GM23338 (cell line): ENCODE measurements at regions not wholly inside any gene's neighbourhood (a gene's known extent, or its start where the extent isn't known, plus 50 kb on each side); places are given as distances from the start of the nearest gene placed in this dataset.

Experiments
- ATAC-seq: fragments of 200-7000 bp; cut with Tn5 transposase; 3 replicates; pipeline ENCODE4 v1.9.1; 2020
- DNase-seq: peaks from one replicate; pipeline ENCODE4 v3.0.0-alpha.2; 2015; ENCODE audit warnings: low spot score
- H2AFZ ChIP-seq: fragments of 200-600 bp; sonication (generic); 2 replicates; pipeline ENCODE4 v1.8.0; 2016; ENCODE audit warnings: antibody characterized with exemption, mild to moderate bottlenecking, moderate library complexity
- H3F3A ChIP-seq: fragments of 200-600 bp; sonication (generic); replicated peaks from 2 replicates; pipeline ENCODE4 v1.8.0; 2017; ENCODE audit warnings: antibody characterized with exemption, mixed run types, low read depth
- H3K27ac ChIP-seq: fragments of 200-600 bp; sonication (generic); 2 replicates; pipeline ENCODE4 v1.6.1; 2016; ENCODE audit warnings: low read depth
- H3K27me3 ChIP-seq: fragments of 200-600 bp; sonication (generic); 2 replicates; pipeline ENCODE4 v1.8.0; 2016; ENCODE audit warnings: mild to moderate bottlenecking, mixed run types, moderate library complexity; ENCODE audit not compliant: insufficient read depth
- H3K36me3 ChIP-seq: fragments of 200-600 bp; sonication (generic); 2 replicates; pipeline ENCODE4 v1.8.0; 2016; ENCODE audit warnings: mild to moderate bottlenecking; ENCODE audit not compliant: insufficient read depth
- H3K4me1 ChIP-seq: fragments of 200-600 bp; sonication (generic); 2 replicates; pipeline ENCODE4 v1.8.0; 2016; ENCODE audit warnings: mild to moderate bottlenecking, moderate library complexity; ENCODE audit not compliant: insufficient read depth
- H3K4me2 ChIP-seq: fragments of 200-600 bp; sonication (generic); 2 replicates; pipeline ENCODE4 v1.7.1; 2017; ENCODE audit warnings: mixed run types
- H3K4me3 ChIP-seq: fragments of 200-600 bp; sonication (generic); 2 replicates; pipeline ENCODE4 v1.6.1; 2016; ENCODE audit warnings: mixed run types
- H3K79me2 ChIP-seq: fragments of 200-600 bp; sonication (generic); replicated peaks from 2 replicates; pipeline ENCODE4 v1.8.0; 2017; ENCODE audit warnings: mild to moderate bottlenecking; ENCODE audit not compliant: insufficient read depth
- H3K9me2 ChIP-seq: fragments of 200-600 bp; sonication (generic); 2 replicates; pipeline ENCODE4 v1.8.0; 2017; ENCODE audit not compliant: insufficient read depth
- H4K20me1 ChIP-seq: fragments of 200-600 bp; sonication (generic); replicated peaks from 2 replicates; pipeline ENCODE4 v1.8.0; 2017; ENCODE audit warnings: mild to moderate bottlenecking; ENCODE audit not compliant: insufficient read depth
- H3K27ac Mint-ChIP-seq: 2 replicates; pipeline ENCODE4 v1.8.0; 2020; ENCODE audit warnings: inconsistent platforms, mild to moderate bottlenecking, moderate library complexity, mixed read lengths
- H3K27me3 Mint-ChIP-seq: 3 replicates; pipeline ENCODE4 v1.8.0; 2022; ENCODE audit warnings: low read depth, mild to moderate bottlenecking, moderate library complexity, mixed read lengths, inconsistent platforms; ENCODE audit not compliant: insufficient read depth, poor library complexity
- H3K36me3 Mint-ChIP-seq: 3 replicates; pipeline ENCODE4 v1.8.0; 2021; ENCODE audit warnings: low read depth, mild to moderate bottlenecking, inconsistent platforms, moderate library complexity, mixed read lengths
- H3K4me1 Mint-ChIP-seq: 3 replicates; pipeline ENCODE4 v1.8.0; 2020; ENCODE audit warnings: mild to moderate bottlenecking, inconsistent platforms, mixed read lengths
- H3K4me3 Mint-ChIP-seq: 3 replicates; pipeline ENCODE4 v1.8.0; 2021; ENCODE audit warnings: moderate library complexity, mild to moderate bottlenecking, inconsistent platforms, mixed read lengths
- H3K9me3 Mint-ChIP-seq: 3 replicates; pipeline ENCODE4 v1.8.0; 2020; ENCODE audit warnings: moderate library complexity, mild to moderate bottlenecking, inconsistent platforms, mixed read lengths
- CREB1 ChIP-seq: fragments of 250-450 bp; sonication (Bioruptor Pico); IDR thresholded peaks from 2 replicates; pipeline ENCODE4 v1.5.0; 2020; ENCODE audit warnings: low read depth, mild to moderate bottlenecking, moderate library complexity
- CTCF ChIP-seq, 2 experiments: fragments of 200-600 bp in 1 of 2; sonication (generic) in 1 of 2; conservative IDR thresholded peaks; 2 replicates each; pipeline versions ENCODE4 v1.5.1 to v1.6.1; 2016 to 2017; ENCODE audit warnings: antibody characterized with exemption in 2 of 2, low read depth in 2 of 2, mild to moderate bottlenecking in 2 of 2, moderate library complexity in 1 of 2
- EZH2 ChIP-seq: fragments of 200-600 bp; sonication (generic); IDR thresholded peaks from one replicate; pipeline ENCODE4 v1.8.0; 2017; ENCODE audit warnings: antibody characterized with exemption, mild to moderate bottlenecking, low read depth; ENCODE audit not compliant: unreplicated experiment
- EZH2phosphoT487 ChIP-seq: fragments of 200-600 bp; sonication (generic); IDR thresholded peaks from one replicate; pipeline ENCODE4 v1.8.1; 2018; ENCODE audit warnings: antibody characterized with exemption; ENCODE audit not compliant: unreplicated experiment
- JUNB ChIP-seq: IDR thresholded peaks from one replicate; pipeline ENCODE4 v1.6.1; 2016; ENCODE audit warnings: antibody characterized with exemption; ENCODE audit not compliant: unreplicated experiment
- NANOG ChIP-seq: IDR thresholded peaks from 2 replicates; pipeline ENCODE4 v1.6.1; 2016; ENCODE audit warnings: antibody characterized with exemption, borderline replicate concordance
- POLR2AphosphoS5 ChIP-seq: IDR thresholded peaks from 2 replicates; pipeline ENCODE4 v1.6.1; 2016; ENCODE audit warnings: antibody characterized with exemption, low read depth
- STAT1 ChIP-seq: IDR thresholded peaks from one replicate; pipeline ENCODE4 v1.6.1; 2016; ENCODE audit warnings: antibody characterized with exemption; ENCODE audit not compliant: unreplicated experiment
- ZNF114 ChIP-seq: fragments of 250-450 bp; sonication (Bioruptor Pico); IDR thresholded peaks from 2 replicates; pipeline ENCODE4 v1.5.0; 2020; ENCODE audit warnings: mild to moderate bottlenecking, moderate library complexity
- ZNF331 ChIP-seq: fragments of 250-450 bp; sonication (Bioruptor Pico); IDR thresholded peaks from 2 replicates; pipeline ENCODE4 v1.5.0; 2020; ENCODE audit warnings: low read depth, mild to moderate bottlenecking, moderate library complexity
- TF ChIP-seq, protein P1 (sequence below): fragments of 250-450 bp; sonication (Bioruptor Pico); IDR thresholded peaks from 2 replicates; pipeline ENCODE4 v1.5.0; 2020; ENCODE audit warnings: mild to moderate bottlenecking, moderate library complexity
- TF ChIP-seq, protein P2 (sequence below): IDR thresholded peaks from one replicate; pipeline ENCODE4 v1.6.1; 2018; ENCODE audit warnings: antibody characterized with exemption; ENCODE audit not compliant: unreplicated experiment
- TF ChIP-seq, protein P3 (sequence below): IDR thresholded peaks from 2 replicates; pipeline ENCODE4 v1.6.1; 2016; ENCODE audit warnings: antibody characterized with exemption

GRCh38 chr2:66125951-66126350 lies 309.0 kb upstream of the MEIS1 start:
- Mint-ChIP-seq H3K36me3 (no peaks in the 10 kb centered on the region), H3K4me1 (peaks cover 17% of the 10 kb centered on the region), H3K27me3 (peaks cover 4% of the 10 kb centered on the region), H3K4me3 (no peak overlapping the region), H3K27ac (no peak overlapping the region), H3K9me3 (peaks cover under 1% of the 10 kb centered on the region; the same call in 1 of the 3 replicates)
- H3K9me2 ChIP-seq = peaks cover 19% of the 10 kb centered on the region; the same call in 1 of the 2 replicates
- peaks cover 18% of the 10 kb centered on the region for H3K4me1 ChIP-seq
- no peak overlapping the region; the same call in 1 of the 2 replicates for H2AFZ ChIP-seq
- H3K27me3 ChIP-seq = no peaks in the 10 kb centered on the region
- peak overlapping the region; percentile 38 for H3K4me2 ChIP-seq
- H3K27ac ChIP-seq = no peak overlapping the region
- no peaks in the 10 kb centered on the region for H3K36me3 ChIP-seq
- TF ChIP-seq, protein P1, sequence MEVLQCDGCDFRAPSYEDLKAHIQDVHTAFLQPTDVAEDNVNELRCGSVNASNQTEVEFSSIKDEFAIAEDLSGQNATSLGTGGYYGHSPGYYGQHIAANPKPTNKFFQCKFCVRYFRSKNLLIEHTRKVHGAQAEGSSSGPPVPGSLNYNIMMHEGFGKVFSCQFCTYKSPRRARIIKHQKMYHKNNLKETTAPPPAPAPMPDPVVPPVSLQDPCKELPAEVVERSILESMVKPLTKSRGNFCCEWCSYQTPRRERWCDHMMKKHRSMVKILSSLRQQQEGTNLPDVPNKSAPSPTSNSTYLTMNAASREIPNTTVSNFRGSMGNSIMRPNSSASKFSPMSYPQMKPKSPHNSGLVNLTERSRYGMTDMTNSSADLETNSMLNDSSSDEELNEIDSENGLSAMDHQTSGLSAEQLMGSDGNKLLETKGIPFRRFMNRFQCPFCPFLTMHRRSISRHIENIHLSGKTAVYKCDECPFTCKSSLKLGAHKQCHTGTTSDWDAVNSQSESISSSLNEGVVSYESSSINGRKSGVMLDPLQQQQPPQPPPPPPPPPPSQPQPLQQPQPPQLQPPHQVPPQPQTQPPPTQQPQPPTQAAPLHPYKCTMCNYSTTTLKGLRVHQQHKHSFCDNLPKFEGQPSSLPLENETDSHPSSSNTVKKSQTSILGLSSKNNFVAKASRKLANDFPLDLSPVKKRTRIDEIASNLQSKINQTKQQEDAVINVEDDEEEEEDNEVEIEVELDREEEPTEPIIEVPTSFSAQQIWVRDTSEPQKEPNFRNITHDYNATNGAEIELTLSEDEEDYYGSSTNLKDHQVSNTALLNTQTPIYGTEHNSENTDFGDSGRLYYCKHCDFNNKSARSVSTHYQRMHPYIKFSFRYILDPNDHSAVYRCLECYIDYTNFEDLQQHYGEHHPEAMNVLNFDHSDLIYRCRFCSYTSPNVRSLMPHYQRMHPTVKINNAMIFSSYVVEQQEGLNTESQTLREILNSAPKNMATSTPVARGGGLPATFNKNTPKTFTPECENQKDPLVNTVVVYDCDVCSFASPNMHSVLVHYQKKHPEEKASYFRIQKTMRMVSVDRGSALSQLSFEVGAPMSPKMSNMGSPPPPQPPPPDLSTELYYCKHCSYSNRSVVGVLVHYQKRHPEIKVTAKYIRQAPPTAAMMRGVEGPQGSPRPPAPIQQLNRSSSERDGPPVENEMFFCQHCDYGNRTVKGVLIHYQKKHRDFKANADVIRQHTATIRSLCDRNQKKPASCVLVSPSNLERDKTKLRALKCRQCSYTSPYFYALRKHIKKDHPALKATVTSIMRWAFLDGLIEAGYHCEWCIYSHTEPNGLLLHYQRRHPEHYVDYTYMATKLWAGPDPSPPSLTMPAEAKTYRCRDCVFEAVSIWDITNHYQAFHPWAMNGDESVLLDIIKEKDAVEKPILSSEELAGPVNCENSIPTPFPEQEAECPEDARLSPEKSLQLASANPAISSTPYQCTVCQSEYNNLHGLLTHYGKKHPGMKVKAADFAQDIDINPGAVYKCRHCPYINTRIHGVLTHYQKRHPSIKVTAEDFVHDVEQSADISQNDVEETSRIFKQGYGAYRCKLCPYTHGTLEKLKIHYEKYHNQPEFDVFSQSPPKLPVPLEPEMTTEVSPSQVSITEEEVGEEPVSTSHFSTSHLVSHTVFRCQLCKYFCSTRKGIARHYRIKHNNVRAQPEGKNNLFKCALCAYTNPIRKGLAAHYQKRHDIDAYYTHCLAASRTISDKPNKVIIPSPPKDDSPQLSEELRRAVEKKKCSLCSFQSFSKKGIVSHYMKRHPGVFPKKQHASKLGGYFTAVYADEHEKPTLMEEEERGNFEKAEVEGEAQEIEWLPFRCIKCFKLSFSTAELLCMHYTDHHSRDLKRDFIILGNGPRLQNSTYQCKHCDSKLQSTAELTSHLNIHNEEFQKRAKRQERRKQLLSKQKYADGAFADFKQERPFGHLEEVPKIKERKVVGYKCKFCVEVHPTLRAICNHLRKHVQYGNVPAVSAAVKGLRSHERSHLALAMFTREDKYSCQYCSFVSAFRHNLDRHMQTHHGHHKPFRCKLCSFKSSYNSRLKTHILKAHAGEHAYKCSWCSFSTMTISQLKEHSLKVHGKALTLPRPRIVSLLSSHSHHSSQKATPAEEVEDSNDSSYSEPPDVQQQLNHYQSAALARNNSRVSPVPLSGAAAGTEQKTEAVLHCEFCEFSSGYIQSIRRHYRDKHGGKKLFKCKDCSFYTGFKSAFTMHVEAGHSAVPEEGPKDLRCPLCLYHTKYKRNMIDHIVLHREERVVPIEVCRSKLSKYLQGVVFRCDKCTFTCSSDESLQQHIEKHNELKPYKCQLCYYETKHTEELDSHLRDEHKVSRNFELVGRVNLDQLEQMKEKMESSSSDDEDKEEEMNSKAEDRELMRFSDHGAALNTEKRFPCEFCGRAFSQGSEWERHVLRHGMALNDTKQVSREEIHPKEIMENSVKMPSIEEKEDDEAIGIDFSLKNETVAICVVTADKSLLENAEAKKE = no peak
- TF ChIP-seq ZNF331 (CRISPR knock-in tag) = no peak
- no peak for TF ChIP-seq CREB1
- no peak for TF ChIP-seq EZH2phosphoT487
- TF ChIP-seq, protein P2, sequence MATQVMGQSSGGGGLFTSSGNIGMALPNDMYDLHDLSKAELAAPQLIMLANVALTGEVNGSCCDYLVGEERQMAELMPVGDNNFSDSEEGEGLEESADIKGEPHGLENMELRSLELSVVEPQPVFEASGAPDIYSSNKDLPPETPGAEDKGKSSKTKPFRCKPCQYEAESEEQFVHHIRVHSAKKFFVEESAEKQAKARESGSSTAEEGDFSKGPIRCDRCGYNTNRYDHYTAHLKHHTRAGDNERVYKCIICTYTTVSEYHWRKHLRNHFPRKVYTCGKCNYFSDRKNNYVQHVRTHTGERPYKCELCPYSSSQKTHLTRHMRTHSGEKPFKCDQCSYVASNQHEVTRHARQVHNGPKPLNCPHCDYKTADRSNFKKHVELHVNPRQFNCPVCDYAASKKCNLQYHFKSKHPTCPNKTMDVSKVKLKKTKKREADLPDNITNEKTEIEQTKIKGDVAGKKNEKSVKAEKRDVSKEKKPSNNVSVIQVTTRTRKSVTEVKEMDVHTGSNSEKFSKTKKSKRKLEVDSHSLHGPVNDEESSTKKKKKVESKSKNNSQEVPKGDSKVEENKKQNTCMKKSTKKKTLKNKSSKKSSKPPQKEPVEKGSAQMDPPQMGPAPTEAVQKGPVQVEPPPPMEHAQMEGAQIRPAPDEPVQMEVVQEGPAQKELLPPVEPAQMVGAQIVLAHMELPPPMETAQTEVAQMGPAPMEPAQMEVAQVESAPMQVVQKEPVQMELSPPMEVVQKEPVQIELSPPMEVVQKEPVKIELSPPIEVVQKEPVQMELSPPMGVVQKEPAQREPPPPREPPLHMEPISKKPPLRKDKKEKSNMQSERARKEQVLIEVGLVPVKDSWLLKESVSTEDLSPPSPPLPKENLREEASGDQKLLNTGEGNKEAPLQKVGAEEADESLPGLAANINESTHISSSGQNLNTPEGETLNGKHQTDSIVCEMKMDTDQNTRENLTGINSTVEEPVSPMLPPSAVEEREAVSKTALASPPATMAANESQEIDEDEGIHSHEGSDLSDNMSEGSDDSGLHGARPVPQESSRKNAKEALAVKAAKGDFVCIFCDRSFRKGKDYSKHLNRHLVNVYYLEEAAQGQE = no peak
- TF ChIP-seq STAT1 = no peak
- TF ChIP-seq ZNF114 = no peak
- no peak for TF ChIP-seq EZH2
- TF ChIP-seq NANOG = no peak
- TF ChIP-seq, protein P3, sequence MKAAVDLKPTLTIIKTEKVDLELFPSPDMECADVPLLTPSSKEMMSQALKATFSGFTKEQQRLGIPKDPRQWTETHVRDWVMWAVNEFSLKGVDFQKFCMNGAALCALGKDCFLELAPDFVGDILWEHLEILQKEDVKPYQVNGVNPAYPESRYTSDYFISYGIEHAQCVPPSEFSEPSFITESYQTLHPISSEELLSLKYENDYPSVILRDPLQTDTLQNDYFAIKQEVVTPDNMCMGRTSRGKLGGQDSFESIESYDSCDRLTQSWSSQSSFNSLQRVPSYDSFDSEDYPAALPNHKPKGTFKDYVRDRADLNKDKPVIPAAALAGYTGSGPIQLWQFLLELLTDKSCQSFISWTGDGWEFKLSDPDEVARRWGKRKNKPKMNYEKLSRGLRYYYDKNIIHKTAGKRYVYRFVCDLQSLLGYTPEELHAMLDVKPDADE = no peak
- no peak for TF ChIP-seq JUNB
- TF ChIP-seq CTCF (conservative IDR thresholded peaks at IDR 0.05; ENCODE audit: low read depth in 2 of 2) = no peak
- TF ChIP-seq POLR2AphosphoS5 = no peak
- no peaks in the 10 kb centered on the region for H4K20me1 ChIP-seq
- no peaks in the 10 kb centered on the region for H3K79me2 ChIP-seq
- H3K4me3 ChIP-seq = no peak overlapping the region
- no peaks in the 10 kb centered on the region for H3F3A ChIP-seq
- ATAC-seq (no peak), DNase-seq (no peak)
